ENCODE measurements at regions not wholly inside any gene's neighbourhood (a gene's known extent, or its start where the extent isn't known, plus 50 kb on each side); places are given as distances from the start of the nearest gene placed in this dataset.

DNA sequence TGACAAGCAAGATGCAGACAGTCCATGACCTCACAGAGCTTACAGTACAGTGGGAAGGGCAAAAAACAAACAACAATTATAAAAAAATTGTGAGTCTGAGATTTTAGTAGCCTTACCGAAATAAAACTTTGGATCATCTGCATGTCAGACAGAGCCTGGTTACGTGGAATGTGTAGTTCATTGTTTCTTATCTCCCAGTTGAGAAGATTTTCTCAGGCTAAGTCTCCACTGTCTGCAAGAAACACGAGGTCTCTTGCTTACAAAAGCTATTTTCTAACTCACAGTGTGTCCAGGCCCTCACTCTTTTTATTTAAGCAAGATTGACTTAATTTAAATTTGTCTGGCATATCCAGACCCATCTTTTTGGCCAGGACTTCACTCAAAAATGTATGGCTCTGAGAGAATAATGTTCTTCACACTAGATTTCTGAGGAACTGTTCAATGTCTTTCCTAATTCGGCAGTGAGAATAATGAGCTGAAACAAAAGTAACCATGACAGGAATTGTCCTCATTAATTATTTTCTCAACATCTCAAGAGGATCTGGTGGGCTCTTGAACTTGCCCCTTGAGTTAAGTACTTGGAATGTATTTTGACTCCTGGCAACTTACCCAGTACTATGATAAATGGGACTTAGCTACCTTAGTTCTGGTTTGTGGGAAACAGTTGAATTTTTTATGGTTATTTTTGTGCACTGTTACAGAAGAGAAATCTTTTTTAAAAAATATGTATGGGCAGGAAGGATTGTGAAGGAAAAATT, 265.1 kb upstream of the COL8A1 start:
- no peak for DNase-seq (ENCODE audit: insufficient read length, low spot score)
- no peak for FAIRE-seq
- no peak for TF ChIP-seq SPI1 (IDR thresholded peaks at IDR 0.05; ENCODE audit: low read depth, low read length)
- no peak for TF ChIP-seq POLR2AphosphoS5 (IDR thresholded peaks at IDR 0.05; ENCODE audit: low read depth, low read length)
- no peak for TF ChIP-seq TAF1 (IDR thresholded peaks at IDR 0.05; ENCODE audit: low read depth, low read length)
- TF ChIP-seq PAX5 (IDR thresholded peaks at IDR 0.05; ENCODE audit: insufficient read depth, low read length, severe bottlenecking): no peak
- TF ChIP-seq POLR2A (IDR thresholded peaks at IDR 0.05; ENCODE audit: low read depth, low read length): no peak
- no peak for TF ChIP-seq POU2F2 (IDR thresholded peaks at IDR 0.05; ENCODE audit: low read depth, low read length)

DNA sequence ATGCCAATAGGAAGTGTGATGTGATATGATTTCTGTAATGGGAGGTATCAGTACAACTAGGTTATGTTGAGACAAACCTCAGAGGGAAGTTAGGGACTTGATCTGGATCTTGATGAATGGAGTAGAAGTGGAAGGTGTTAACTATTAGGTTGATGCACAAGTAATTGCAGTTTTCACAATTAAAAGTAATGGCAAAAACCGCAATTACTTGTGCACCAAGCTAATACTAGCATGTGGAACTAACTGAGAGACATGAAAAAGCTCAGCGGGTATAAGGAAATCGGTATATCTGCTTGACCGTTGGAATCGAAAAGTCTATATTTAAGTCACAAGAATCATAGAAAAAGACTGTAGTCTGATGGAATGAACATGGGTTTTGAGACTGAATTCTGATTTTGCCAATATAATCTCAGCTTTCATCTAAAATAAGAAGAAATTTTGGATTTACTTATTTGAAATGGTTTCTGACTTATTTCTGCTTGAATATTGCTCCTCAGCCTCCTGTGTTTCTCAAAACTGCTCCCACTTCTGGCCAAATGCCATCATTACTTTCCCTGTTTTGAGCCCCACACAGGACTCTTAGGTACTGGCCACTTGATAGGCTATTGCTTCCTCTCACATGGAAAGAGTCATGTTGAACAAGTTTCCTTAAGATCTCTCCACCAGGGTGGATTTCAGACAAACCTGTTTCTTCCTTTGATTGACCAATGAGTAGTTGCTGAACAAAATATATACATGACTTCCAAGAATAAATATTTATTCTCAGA, 271.5 kb upstream of the COL8A1 start:
- FAIRE-seq (no peak), DNase-seq (ENCODE audit: insufficient read length, low spot score) (no peak)

DNA sequence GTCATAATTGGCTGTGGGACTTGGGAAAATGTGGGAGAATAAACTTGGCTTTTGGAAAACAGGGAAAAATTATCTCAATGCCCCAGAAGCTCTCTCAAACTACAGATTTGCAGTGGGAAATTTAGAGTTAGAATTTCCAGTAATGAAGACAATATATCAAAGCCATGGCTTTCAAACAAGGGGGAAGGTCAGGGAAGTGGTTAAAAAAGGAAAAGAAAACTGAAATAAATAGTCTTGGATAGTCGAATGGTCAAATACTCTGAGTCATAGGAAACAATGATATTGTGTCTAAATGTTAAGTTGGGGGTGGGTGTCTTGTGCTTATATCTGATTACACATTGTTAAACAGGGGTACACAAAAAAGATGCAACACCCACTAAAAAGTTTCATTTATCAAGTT, 272.4 kb upstream of the COL8A1 start:
- no peak for FAIRE-seq
- TF ChIP-seq POU2F2 (IDR thresholded peaks at IDR 0.05; ENCODE audit: low read depth, low read length) (no peak), SPI1 (IDR thresholded peaks at IDR 0.05; ENCODE audit: low read depth, low read length) (no peak), TAF1 (IDR thresholded peaks at IDR 0.05; ENCODE audit: low read depth, low read length) (no peak), POLR2AphosphoS5 (IDR thresholded peaks at IDR 0.05; ENCODE audit: low read depth, low read length) (no peak), PAX5 (IDR thresholded peaks at IDR 0.05; ENCODE audit: insufficient read depth, low read length, severe bottlenecking) (no peak), POLR2A (IDR thresholded peaks at IDR 0.05; ENCODE audit: low read depth, low read length) (no peak)
- no peak for DNase-seq (ENCODE audit: insufficient read length, low spot score)

More for the DNA sequence above, 271.5 kb upstream of the COL8A1 start:
- no peak for TF ChIP-seq POU2F2 (IDR thresholded peaks at IDR 0.05; ENCODE audit: low read depth, low read length)
- no peak for TF ChIP-seq SPI1 (IDR thresholded peaks at IDR 0.05; ENCODE audit: low read depth, low read length)
- TF ChIP-seq POLR2AphosphoS5 (IDR thresholded peaks at IDR 0.05; ENCODE audit: low read depth, low read length): no peak
- TF ChIP-seq PAX5 (IDR thresholded peaks at IDR 0.05; ENCODE audit: insufficient read depth, low read length, severe bottlenecking): no peak
- no peak for TF ChIP-seq POLR2A (IDR thresholded peaks at IDR 0.05; ENCODE audit: low read depth, low read length)
- TF ChIP-seq TAF1 (IDR thresholded peaks at IDR 0.05; ENCODE audit: low read depth, low read length): no peak

DNA sequence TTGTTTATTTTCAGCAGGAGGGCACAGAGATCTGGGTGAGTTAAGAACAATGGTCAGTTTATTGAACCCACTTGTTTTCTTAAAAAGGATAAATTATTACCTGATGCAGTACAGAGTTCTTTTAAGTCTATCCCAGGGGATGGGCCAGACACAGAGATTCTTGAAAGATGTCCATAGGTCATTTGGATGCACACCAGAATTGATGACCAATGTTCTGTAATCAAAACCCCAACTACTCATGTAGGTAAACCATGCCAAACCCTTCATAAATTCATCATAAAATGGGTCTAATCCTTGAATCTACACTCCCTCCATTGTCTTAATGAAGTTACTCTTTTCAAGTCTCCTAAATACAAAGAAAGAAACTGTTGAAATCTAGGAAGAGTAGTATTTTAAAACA, 273.0 kb upstream of the COL8A1 start:
- TF ChIP-seq TAF1 (IDR thresholded peaks at IDR 0.05; ENCODE audit: low read depth, low read length) (no peak), POLR2A (IDR thresholded peaks at IDR 0.05; ENCODE audit: low read depth, low read length) (no peak), POU2F2 (IDR thresholded peaks at IDR 0.05; ENCODE audit: low read depth, low read length) (no peak), POLR2AphosphoS5 (IDR thresholded peaks at IDR 0.05; ENCODE audit: low read depth, low read length) (no peak), PAX5 (IDR thresholded peaks at IDR 0.05; ENCODE audit: insufficient read depth, low read length, severe bottlenecking) (no peak), SPI1 (IDR thresholded peaks at IDR 0.05; ENCODE audit: low read depth, low read length) (no peak)
- DNase-seq (ENCODE audit: insufficient read length, low spot score) (no peak), FAIRE-seq (no peak)

DNA sequence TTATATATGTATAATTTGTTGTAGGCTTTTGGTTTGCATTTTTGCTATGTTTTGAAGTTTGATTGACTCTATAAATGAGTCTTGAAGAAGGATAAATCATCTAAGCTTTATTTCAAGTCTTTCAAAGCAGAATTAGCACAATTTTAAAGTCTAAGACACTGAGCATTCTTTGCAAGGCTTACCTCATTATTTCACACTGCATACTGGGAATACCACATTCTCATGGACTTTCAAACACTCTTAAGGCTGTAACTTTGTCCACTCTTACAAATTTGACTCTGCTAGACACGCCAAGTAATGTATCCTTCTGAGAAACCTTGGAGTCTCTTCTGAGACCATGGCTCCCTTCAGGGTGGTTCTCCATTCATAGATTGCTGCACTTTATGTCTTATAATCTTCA, 281.3 kb upstream of the COL8A1 start:
- TF ChIP-seq POLR2AphosphoS5 (IDR thresholded peaks at IDR 0.05; ENCODE audit: low read depth, low read length): no peak
- FAIRE-seq (no peak), DNase-seq (ENCODE audit: insufficient read length, low spot score) (no peak)

DNA sequence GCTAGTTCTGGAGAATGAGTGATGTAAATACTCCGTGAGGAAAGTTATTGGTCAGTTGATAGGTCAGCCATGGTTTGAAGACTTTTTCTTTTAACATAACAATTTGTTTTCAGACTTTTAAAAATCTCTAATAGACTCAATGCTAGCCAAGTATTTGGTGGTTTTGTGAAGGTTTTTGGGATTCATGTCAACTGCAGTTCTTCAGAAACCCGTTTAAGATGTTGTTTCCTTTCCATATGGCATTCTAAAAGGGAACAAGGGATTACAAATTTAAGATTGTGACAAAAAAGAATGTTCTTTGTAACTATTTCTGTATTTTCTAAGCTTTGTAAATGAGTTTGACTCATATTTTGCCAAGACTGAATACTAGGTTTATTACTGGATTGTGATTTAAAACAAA, 281.7 kb upstream of the COL8A1 start:
- TF ChIP-seq SPI1 (IDR thresholded peaks at IDR 0.05; ENCODE audit: low read depth, low read length) (no peak), POU2F2 (IDR thresholded peaks at IDR 0.05; ENCODE audit: low read depth, low read length) (no peak), PAX5 (IDR thresholded peaks at IDR 0.05; ENCODE audit: insufficient read depth, low read length, severe bottlenecking) (no peak), POLR2AphosphoS5 (IDR thresholded peaks at IDR 0.05; ENCODE audit: low read depth, low read length) (no peak)
- DNase-seq (ENCODE audit: insufficient read length, low spot score) (no peak), FAIRE-seq (no peak)

DNA sequence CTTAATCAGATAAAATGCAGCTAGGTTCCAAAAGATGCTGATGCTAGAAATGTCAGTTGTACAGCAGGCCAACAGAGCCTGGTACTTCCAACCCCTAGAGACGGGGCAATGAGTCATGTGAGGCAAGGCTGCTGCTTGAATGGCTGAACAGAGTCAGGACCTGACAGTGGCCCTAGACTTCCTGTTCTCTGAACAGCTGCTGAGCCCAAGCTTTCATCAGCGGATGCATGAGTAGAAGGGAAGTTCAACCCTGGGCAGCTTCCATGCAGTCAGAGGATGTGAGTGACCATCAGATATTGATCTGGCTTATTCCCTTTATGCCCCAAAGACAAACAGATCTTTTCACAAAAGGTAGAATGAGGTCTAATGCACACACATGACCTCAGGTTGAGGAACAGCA, 282.9 kb upstream of the COL8A1 start:
- TF ChIP-seq PAX5 (IDR thresholded peaks at IDR 0.05; ENCODE audit: insufficient read depth, low read length, severe bottlenecking): no peak
- TF ChIP-seq POLR2A (IDR thresholded peaks at IDR 0.05; ENCODE audit: low read depth, low read length): no peak
- TF ChIP-seq SPI1 (IDR thresholded peaks at IDR 0.05; ENCODE audit: low read depth, low read length): no peak
- TF ChIP-seq POU2F2 (IDR thresholded peaks at IDR 0.05; ENCODE audit: low read depth, low read length): no peak
- FAIRE-seq: no peak

DNA sequence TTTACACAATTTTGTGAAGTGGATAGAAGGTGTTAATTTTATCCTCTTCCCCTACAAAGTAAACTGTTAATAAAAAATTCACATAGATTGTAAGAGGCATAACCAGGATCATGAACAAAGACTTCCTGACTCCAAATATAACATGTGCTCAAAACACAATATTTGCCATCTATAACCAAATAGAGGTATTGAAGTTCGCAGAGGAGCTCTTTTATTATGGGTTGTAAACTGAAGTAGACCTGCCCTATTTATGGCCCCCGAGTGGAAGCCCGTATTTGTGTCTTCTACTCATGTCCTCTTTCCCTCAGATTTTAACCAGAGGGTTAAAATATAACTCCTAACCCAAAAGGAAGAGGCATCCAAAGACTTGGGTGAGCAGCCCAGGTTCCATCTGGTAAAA, 285.6 kb upstream of the COL8A1 start:
- DNase-seq (ENCODE audit: insufficient read length, low spot score) (no peak), FAIRE-seq (no peak)
- TF ChIP-seq POU2F2 (IDR thresholded peaks at IDR 0.05; ENCODE audit: low read depth, low read length): no peak
- TF ChIP-seq POLR2AphosphoS5 (IDR thresholded peaks at IDR 0.05; ENCODE audit: low read depth, low read length): no peak
- TF ChIP-seq SPI1 (IDR thresholded peaks at IDR 0.05; ENCODE audit: low read depth, low read length): no peak
- TF ChIP-seq POLR2A (IDR thresholded peaks at IDR 0.05; ENCODE audit: low read depth, low read length): no peak
- TF ChIP-seq TAF1 (IDR thresholded peaks at IDR 0.05; ENCODE audit: low read depth, low read length): no peak
- no peak for TF ChIP-seq PAX5 (IDR thresholded peaks at IDR 0.05; ENCODE audit: insufficient read depth, low read length, severe bottlenecking)

More for the DNA sequence above, 282.9 kb upstream of the COL8A1 start:
- DNase-seq (ENCODE audit: insufficient read length, low spot score): no peak

DNA sequence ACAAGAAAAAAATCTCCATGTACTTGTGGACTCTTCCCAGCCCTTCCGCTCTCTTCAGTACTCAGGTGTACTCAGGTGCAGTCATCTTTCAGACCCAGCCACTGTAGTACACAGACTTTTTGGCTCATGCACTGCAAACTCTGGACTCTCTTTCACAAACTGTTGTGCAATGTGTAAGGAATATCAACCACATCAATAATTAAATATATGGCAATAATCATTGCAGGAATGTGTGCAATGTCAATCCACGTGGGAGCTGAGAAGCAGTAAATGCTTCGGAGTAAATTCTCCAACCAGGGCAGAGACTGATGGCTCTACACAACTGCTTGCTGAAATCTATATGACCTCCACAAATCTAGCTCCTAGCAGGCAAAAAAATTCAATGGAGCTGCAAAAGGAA, 287.3 kb upstream of the COL8A1 start:
- TF ChIP-seq POU2F2 (IDR thresholded peaks at IDR 0.05; ENCODE audit: low read depth, low read length): no peak
- no peak for TF ChIP-seq PAX5 (IDR thresholded peaks at IDR 0.05; ENCODE audit: insufficient read depth, low read length, severe bottlenecking)
- no peak for TF ChIP-seq TAF1 (IDR thresholded peaks at IDR 0.05; ENCODE audit: low read depth, low read length)
- no peak for TF ChIP-seq POLR2A (IDR thresholded peaks at IDR 0.05; ENCODE audit: low read depth, low read length)
- TF ChIP-seq SPI1 (IDR thresholded peaks at IDR 0.05; ENCODE audit: low read depth, low read length): no peak
- TF ChIP-seq POLR2AphosphoS5 (IDR thresholded peaks at IDR 0.05; ENCODE audit: low read depth, low read length): no peak
- FAIRE-seq (no peak), DNase-seq (ENCODE audit: insufficient read length, low spot score) (no peak)
